DND-41 (cell line): ENCODE measurements at regions not wholly inside any gene's neighbourhood (a gene's known extent, or its start where the extent isn't known, plus 50 kb on each side); places are given as distances from the start of the nearest gene placed in this dataset.

Experiments used
- CTCF ChIP-seq: IDR thresholded peaks from 2 replicates; pipeline ENCODE4 v1.5.1; 2012; ENCODE audit warnings: borderline replicate concordance, low read length, moderate library complexity, mild to moderate bottlenecking; ENCODE audit not compliant: poor library complexity, severe bottlenecking; ENCODE audit errors: extremely low read depth
- EZH2 ChIP-seq: IDR thresholded peaks from 3 replicates; pipeline ENCODE4 v1.6.1; 2012; ENCODE audit warnings: borderline replicate concordance, low read depth, mild to moderate bottlenecking, moderate library complexity, low read length, inconsistent platforms; ENCODE audit not compliant: severe bottlenecking

- TF ChIP-seq CTCF (no peak), EZH2 (no peak)
Observed at GRCh38 chr3:110420158-110420641, 651.4 kb upstream of the NECTIN3 start.
